Transverse colon (tissue), 3 donors: ENCODE measurements at regions not wholly inside any gene's neighbourhood (a gene's known extent, or its start where the extent isn't known, plus 50 kb on each side); places are given as distances from the start of the nearest gene placed in this dataset.

ENCODE experiments used
- POLR2A ChIP-seq: fragments of 450-650 bp; IDR thresholded peaks from one replicate; pipeline ENCODE4 v1.6.1; 2016; ENCODE audit warnings: antibody characterized with exemption, mild to moderate bottlenecking, moderate library complexity
- POLR2AphosphoS5 ChIP-seq, 3 donors: sonication (generic); formaldehyde crosslinking; IDR thresholded peaks; one replicate each; pipeline ENCODE4 v1.6.1; 2016; ENCODE audit warnings: antibody characterized with exemption in 3 of 3

DNA sequence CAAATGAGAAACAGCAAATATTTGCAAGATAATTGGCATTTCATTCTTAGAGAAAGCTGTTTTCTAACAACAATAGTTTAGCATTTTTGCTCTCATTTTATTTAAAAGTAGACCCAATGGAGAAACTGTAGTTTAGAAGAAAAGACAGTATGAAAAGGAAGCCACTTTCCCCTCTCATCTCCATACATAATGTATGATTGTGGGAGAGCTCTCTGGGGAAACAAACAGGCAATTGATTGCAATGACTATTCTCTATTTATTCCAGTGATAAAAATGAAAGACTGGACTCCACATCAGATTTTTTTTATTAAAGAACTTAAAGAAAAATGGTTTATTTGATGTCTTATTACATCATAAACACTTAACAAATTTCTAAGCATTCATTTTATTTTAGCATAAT lies 116.8 kb upstream of the SASH1 start:
- TF ChIP-seq POLR2A (no peak), POLR2AphosphoS5 (IDR thresholded peaks at IDR 0.05) (no peak)
